Suprapubic skin (tissue), 4 donors: ENCODE measurements at regions not wholly inside any gene's neighbourhood (a gene's known extent, or its start where the extent isn't known, plus 50 kb on each side); places are given as distances from the start of the nearest gene placed in this dataset.
"Not testable (repeated sequence)": the region's sequence is repeated elsewhere in the genome, so short reads cannot be mapped to it uniquely, and the experiment has no call there.

Experiments
- EP300 ChIP-seq: sonication (generic); formaldehyde crosslinking; IDR thresholded peaks from one replicate; pipeline ENCODE4 v1.6.1; 2017; ENCODE audit warnings: antibody characterized with exemption
- POLR2AphosphoS5 ChIP-seq, 3 donors: sonication (generic); formaldehyde crosslinking; IDR thresholded peaks; one replicate each; pipeline ENCODE4 v1.6.1; 2017; ENCODE audit warnings: antibody characterized with exemption in 3 of 3
- TF ChIP-seq, protein P1 (sequence below), 2 donors: fragments of 200-600 bp in 1 of 2; fragments of 450-650 bp in 1 of 2; sonication (generic) in 1 of 2; IDR thresholded peaks; one replicate each; pipeline ENCODE4 v1.5.1; 2016 to 2019; ENCODE audit warnings: antibody characterized with exemption in 2 of 2, mild to moderate bottlenecking in 1 of 2, moderate library complexity in 1 of 2

DNA sequence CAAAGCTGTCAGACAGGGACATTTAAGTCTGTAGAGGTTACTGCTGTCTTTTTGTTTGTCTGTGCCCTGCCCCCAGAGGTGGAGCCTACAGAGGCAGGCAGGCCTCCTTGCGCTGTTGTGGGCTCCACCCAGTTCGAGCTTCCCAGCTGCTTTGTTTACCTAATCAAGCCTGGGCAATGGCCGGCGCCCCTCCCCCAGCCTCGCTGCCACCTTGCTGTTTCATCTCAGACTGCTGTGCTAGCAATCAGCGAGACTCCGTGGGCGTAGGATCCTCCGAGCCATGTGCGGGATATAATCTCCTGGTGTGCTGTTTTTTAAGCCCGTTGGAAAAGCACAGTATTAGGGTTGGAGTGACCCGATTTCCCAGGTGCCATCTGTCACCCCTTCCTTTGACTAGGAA is 454.2 kb upstream of the CCDC196 start:
- not testable (repeated sequence) for TF ChIP-seq POLR2AphosphoS5 (IDR thresholded peaks at IDR 0.05); EP300
- TF ChIP-seq, protein P1, sequence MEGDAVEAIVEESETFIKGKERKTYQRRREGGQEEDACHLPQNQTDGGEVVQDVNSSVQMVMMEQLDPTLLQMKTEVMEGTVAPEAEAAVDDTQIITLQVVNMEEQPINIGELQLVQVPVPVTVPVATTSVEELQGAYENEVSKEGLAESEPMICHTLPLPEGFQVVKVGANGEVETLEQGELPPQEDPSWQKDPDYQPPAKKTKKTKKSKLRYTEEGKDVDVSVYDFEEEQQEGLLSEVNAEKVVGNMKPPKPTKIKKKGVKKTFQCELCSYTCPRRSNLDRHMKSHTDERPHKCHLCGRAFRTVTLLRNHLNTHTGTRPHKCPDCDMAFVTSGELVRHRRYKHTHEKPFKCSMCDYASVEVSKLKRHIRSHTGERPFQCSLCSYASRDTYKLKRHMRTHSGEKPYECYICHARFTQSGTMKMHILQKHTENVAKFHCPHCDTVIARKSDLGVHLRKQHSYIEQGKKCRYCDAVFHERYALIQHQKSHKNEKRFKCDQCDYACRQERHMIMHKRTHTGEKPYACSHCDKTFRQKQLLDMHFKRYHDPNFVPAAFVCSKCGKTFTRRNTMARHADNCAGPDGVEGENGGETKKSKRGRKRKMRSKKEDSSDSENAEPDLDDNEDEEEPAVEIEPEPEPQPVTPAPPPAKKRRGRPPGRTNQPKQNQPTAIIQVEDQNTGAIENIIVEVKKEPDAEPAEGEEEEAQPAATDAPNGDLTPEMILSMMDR (IDR thresholded peaks at IDR 0.05) = not testable (repeated sequence)
